SK-N-SH (cell line): ENCODE measurements at regions not wholly inside any gene's neighbourhood (a gene's known extent, or its start where the extent isn't known, plus 50 kb on each side); places are given as distances from the start of the nearest gene placed in this dataset.

Experiments
- CTCF ChIA-PET: fragments of 300-600, 350-600 bp; formaldehyde crosslinking; extraction: SDS; loops from one replicate; lab custom pipeline; 2021; lab: Yijun Ruan, JAX
- POLR2A ChIA-PET: fragments of 350-600 bp; sonication (Branson Sonifier 250); formaldehyde crosslinking; extraction: SDS; loops from one replicate; lab custom pipeline; 2020; ENCODE audit warnings: antibody characterized with exemption, inconsistent platforms; lab: Yijun Ruan, JAX
- DNase-seq: peaks from one replicate; pipeline ENCODE4 v3.0.0; 2012
- H2AFZ ChIP-seq: fragments of 200-600 bp; sonication (generic); 2 replicates; pipeline ENCODE4 v1.8.1; 2016; ENCODE audit warnings: antibody characterized with exemption, mild to moderate bottlenecking, low read depth
- H3F3A ChIP-seq: fragments of 200-600 bp; sonication (generic); replicated peaks from 2 replicates; pipeline ENCODE3; 2016; ENCODE audit warnings: antibody characterized with exemption, mild to moderate bottlenecking; ENCODE audit not compliant: insufficient read depth
- H3K27ac ChIP-seq, 2 experiments: fragments of 200-500 bp in 1 of 2; fragments of 200-600 bp in 1 of 2; sonication (Bioruptor generic) in 1 of 2; sonication (generic), shearing (Covaris generic) in 1 of 2; 2 replicates each; pipeline versions ENCODE4 v1.5.1 to v1.6.1; 2014 to 2016; ENCODE audit warnings: low read depth in 2 of 2, inconsistent platforms in 1 of 2, low read length in 1 of 2, mild to moderate bottlenecking in 1 of 2, mixed read lengths in 1 of 2
- H3K27me3 ChIP-seq: fragments of 200-600 bp; sonication (generic), shearing (Covaris generic); 2 replicates; pipeline ENCODE4 v1.6.1; 2016; ENCODE audit warnings: mixed run types; ENCODE audit not compliant: insufficient read depth
- H3K36me3 ChIP-seq, 2 experiments: fragments of 200-500 bp in 1 of 2; fragments of 200-600 bp in 1 of 2; sonication (Bioruptor generic) in 1 of 2; sonication (generic) in 1 of 2; replicated peaks in 1 of 2; 2 replicates each; pipeline versions ENCODE3 to v1.5.1; 2014 to 2016; ENCODE audit warnings: low read length in 1 of 2, mild to moderate bottlenecking in 1 of 2; ENCODE audit not compliant: insufficient read depth in 2 of 2, control insufficient read depth in 1 of 2
- H3K4me1 ChIP-seq, 2 experiments: fragments of 200-500 bp in 1 of 2; fragments of 200-600 bp in 1 of 2; sonication (Bioruptor generic) in 1 of 2; sonication (generic), shearing (Covaris generic) in 1 of 2; 2 replicates each; pipeline versions ENCODE4 v1.5.1 to v1.6.1; 2014 to 2016; ENCODE audit warnings: low read depth in 1 of 2, low read length in 1 of 2, mixed run types in 1 of 2; ENCODE audit not compliant: insufficient read depth in 2 of 2, control insufficient read depth in 1 of 2
- H3K4me2 ChIP-seq: fragments of 200-600 bp; sonication (generic), shearing (Covaris generic); 2 replicates; pipeline ENCODE4 v1.6.1; 2017; ENCODE audit warnings: mixed run types
- H3K4me3 ChIP-seq, 2 experiments: fragments of 200-500 bp in 1 of 2; fragments of 200-600 bp in 1 of 2; sonication (Bioruptor generic) in 1 of 2; sonication (generic), shearing (Covaris generic) in 1 of 2; 2 replicates each; pipeline versions ENCODE4 v1.5.1 to v1.8.1; 2014 to 2016; ENCODE audit warnings: low read depth in 2 of 2, inconsistent platforms in 1 of 2, low read length in 1 of 2, mild to moderate bottlenecking in 1 of 2, mixed read lengths in 1 of 2, moderate library complexity in 1 of 2
- H3K79me2 ChIP-seq: fragments of 200-600 bp; sonication (generic); 2 replicates; pipeline ENCODE4 v1.8.1; 2017; ENCODE audit warnings: mild to moderate bottlenecking; ENCODE audit not compliant: insufficient read depth
- H3K9ac ChIP-seq: fragments of 200-600 bp; sonication (generic); 2 replicates; pipeline ENCODE4 v1.6.1; 2017; ENCODE audit warnings: mixed run types
- H3K9me2 ChIP-seq: fragments of 200-600 bp; sonication (generic); 2 replicates; pipeline ENCODE4 v1.6.1; 2017; ENCODE audit warnings: mixed run types
- H3K9me3 ChIP-seq: fragments of 200-600 bp; sonication (generic); 2 replicates; pipeline ENCODE4 v1.6.1; 2017; ENCODE audit warnings: mixed run types, mild to moderate bottlenecking, moderate library complexity
- H4K20me1 ChIP-seq: fragments of 200-600 bp; sonication (generic); 2 replicates; pipeline ENCODE4 v1.6.1; 2017; ENCODE audit warnings: mild to moderate bottlenecking, mixed run types; ENCODE audit not compliant: insufficient read depth
- ELF1 ChIP-seq: IDR thresholded peaks from 2 replicates; pipeline ENCODE4 v1.4.0; 2012
- FOXJ3 ChIP-seq: sonication (generic); formaldehyde crosslinking; IDR thresholded peaks from 2 replicates; pipeline ENCODE4 v1.5.1; 2020; ENCODE audit warnings: mild to moderate bottlenecking, missing genetic modification reagents
- GABPA ChIP-seq: IDR thresholded peaks from 2 replicates; pipeline ENCODE4 v1.4.0; 2012; ENCODE audit warnings: low read depth, mild to moderate bottlenecking
- GATA2 ChIP-seq: sonication (generic); formaldehyde crosslinking; IDR thresholded peaks from 2 replicates; pipeline ENCODE4 v1.5.0; 2020; ENCODE audit warnings: mild to moderate bottlenecking, missing genetic modification reagents
- IRF3 ChIP-seq: fragments of 150-350 bp; IDR thresholded peaks from 2 replicates; pipeline ENCODE4 v1.6.1; 2016; ENCODE audit warnings: mild to moderate bottlenecking, low read depth, low read length
- JUND ChIP-seq: IDR thresholded peaks from 2 replicates; pipeline ENCODE4 v1.4.0; 2012
- MAX ChIP-seq: IDR thresholded peaks from 2 replicates; pipeline ENCODE4 v1.4.0; 2012; ENCODE audit warnings: low read depth
- MXI1 ChIP-seq: IDR thresholded peaks from 2 replicates; pipeline ENCODE4 v1.6.1; 2012; ENCODE audit warnings: mild to moderate bottlenecking, low read depth, low read length, improper control_type of control experiment
- NFIC ChIP-seq: IDR thresholded peaks from 2 replicates; pipeline ENCODE4 v1.4.0; 2012; ENCODE audit warnings: borderline replicate concordance
- NRF1 ChIP-seq: IDR thresholded peaks from 2 replicates; pipeline ENCODE4 v1.6.1; 2012; ENCODE audit warnings: low read depth, mild to moderate bottlenecking, low read length
- POLR2AphosphoS5 ChIP-seq: IDR thresholded peaks from 2 replicates; pipeline ENCODE4 v1.6.1; 2012; ENCODE audit warnings: low read depth, low read length
- RAD21 ChIP-seq: IDR thresholded peaks from 2 replicates; pipeline ENCODE4 v1.6.1; 2012; ENCODE audit warnings: mild to moderate bottlenecking, low read length
- RFX5 ChIP-seq: IDR thresholded peaks from 2 replicates; pipeline ENCODE4 v1.6.1; 2012; ENCODE audit warnings: mild to moderate bottlenecking, improper control_type of control experiment, low read length
- SIN3A ChIP-seq: IDR thresholded peaks from 2 replicates; pipeline ENCODE4 v1.6.1; 2012; ENCODE audit warnings: low read depth, mild to moderate bottlenecking, low read length, moderate library complexity, borderline replicate concordance
- TAF1 ChIP-seq: IDR thresholded peaks from 2 replicates; pipeline ENCODE4 v1.6.1; 2012; ENCODE audit warnings: low read depth, mild to moderate bottlenecking, low read length, moderate library complexity, borderline replicate concordance
- WGBS: methylation state at CpG from one replicate; pipeline ENCODE4 v1.1.6; 2017; ENCODE audit warnings: low lambda C conversion rate; 5-methylcytosine and 5-hydroxymethylcytosine counted together
- TF ChIP-seq, protein P1 (sequence below): IDR thresholded peaks from 2 replicates; pipeline ENCODE4; 2012
- TF ChIP-seq, protein P2 (sequence below): fragments of 150-350 bp; IDR thresholded peaks from 2 replicates; pipeline ENCODE4 v1.6.1; 2017; ENCODE audit warnings: antibody characterized with exemption, low read length, low read depth, borderline replicate concordance
- TF ChIP-seq, protein P3 (sequence below): IDR thresholded peaks from 2 replicates; pipeline ENCODE4 v1.4.0; 2012; ENCODE audit warnings: low read depth, borderline replicate concordance

DNA sequence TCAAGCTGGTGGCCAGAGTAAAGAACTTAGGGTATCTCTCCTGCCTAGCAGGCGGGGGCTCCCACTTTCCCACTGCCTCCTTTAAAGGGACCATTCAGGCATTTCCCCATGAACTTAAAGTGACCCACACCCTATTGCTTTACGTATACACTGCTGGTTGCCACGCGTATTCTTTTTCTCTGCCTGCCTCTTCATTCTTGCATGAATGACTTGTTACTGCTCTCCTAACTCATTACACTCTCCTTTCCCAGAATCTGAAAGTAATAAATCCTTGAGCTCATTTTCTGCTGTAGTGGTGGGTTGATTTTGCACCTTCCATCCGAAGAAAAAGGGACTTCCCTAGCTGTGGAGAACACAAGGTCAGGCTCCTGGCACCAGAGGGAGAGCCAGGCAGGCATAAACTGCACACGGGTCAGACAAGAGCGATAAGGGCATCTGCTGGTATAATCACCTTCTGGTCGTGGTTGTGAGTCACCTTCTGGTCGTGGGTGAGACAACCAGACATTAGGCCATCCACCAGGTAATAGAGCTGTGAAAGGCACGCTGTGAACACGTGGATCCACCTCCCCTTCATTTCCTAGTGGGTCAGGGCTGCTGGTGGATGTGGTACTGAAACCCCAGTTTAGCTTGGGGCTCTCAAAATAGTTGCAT lies 950.3 kb downstream of the SOCS6 start:
- H3F3A ChIP-seq: no peaks in the 10 kb centered on the region
- H3K27ac ChIP-seq: no peak overlapping the region
- H3K4me1 ChIP-seq: peaks cover 0 to 2% of the 10 kb centered on the region in 2 experiments; a peak in 2 of 4 replicates

More for the DNA sequence above, 950.3 kb downstream of the SOCS6 start:
- POLR2A ChIA-PET: no interaction called here
- CTCF ChIA-PET: interaction anchor here (1.1 kb wide), 1 partner anchor 24 kb away, joined by 3 read pairs; no protein-coding TSS in a partner anchor
- no peak overlapping the region for H3K4me2 ChIP-seq
- no peak overlapping the region for H3K4me3 ChIP-seq
- DNase-seq: no peak
- H3K9ac ChIP-seq: no peak overlapping the region
- H3K79me2 ChIP-seq: no peaks in the 10 kb centered on the region
- no peaks in the 10 kb centered on the region for H4K20me1 ChIP-seq
- no peaks in the 10 kb centered on the region for H3K27me3 ChIP-seq
- no peak overlapping the region for H2AFZ ChIP-seq
- H3K9me2 ChIP-seq: no peaks in the 10 kb centered on the region
- H3K36me3 ChIP-seq: no peaks in the 10 kb centered on the region
- TF ChIP-seq SIN3A (no peak), MXI1 (no peak), JUND (no peak), NRF1 (no peak), ELF1 (no peak), TAF1 (no peak), RAD21 (no peak), GABPA (no peak), GATA2 (CRISPR knock-in tag) (no peak), MAX (no peak), FOXJ3 (no peak), RFX5 (no peak), IRF3 (no peak), NFIC (no peak), POLR2AphosphoS5 (no peak)
- TF ChIP-seq, protein P1, sequence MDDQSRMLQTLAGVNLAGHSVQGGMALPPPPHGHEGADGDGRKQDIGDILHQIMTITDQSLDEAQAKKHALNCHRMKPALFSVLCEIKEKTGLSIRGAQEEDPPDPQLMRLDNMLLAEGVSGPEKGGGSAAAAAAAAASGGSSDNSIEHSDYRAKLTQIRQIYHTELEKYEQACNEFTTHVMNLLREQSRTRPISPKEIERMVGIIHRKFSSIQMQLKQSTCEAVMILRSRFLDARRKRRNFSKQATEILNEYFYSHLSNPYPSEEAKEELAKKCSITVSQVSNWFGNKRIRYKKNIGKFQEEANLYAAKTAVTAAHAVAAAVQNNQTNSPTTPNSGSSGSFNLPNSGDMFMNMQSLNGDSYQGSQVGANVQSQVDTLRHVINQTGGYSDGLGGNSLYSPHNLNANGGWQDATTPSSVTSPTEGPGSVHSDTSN: no peak
- TF ChIP-seq, protein P2, sequence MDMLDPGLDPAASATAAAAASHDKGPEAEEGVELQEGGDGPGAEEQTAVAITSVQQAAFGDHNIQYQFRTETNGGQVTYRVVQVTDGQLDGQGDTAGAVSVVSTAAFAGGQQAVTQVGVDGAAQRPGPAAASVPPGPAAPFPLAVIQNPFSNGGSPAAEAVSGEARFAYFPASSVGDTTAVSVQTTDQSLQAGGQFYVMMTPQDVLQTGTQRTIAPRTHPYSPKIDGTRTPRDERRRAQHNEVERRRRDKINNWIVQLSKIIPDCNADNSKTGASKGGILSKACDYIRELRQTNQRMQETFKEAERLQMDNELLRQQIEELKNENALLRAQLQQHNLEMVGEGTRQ: no peak
- TF ChIP-seq, protein P3, sequence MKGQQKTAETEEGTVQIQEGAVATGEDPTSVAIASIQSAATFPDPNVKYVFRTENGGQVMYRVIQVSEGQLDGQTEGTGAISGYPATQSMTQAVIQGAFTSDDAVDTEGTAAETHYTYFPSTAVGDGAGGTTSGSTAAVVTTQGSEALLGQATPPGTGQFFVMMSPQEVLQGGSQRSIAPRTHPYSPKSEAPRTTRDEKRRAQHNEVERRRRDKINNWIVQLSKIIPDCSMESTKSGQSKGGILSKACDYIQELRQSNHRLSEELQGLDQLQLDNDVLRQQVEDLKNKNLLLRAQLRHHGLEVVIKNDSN: no peak
- 80% methylated on average over 11 of the region's 11 CpGs for WGBS
- H3K9me3 ChIP-seq: no peaks in the 10 kb centered on the region
